Tibial artery (tissue), 4 donors: ENCODE measurements at regions not wholly inside any gene's neighbourhood (a gene's known extent, or its start where the extent isn't known, plus 50 kb on each side); places are given as distances from the start of the nearest gene placed in this dataset.

Experiments
- DNase-seq, 2 donors: peaks; one replicate each; pipeline ENCODE4 v3.0.0-alpha.2; 2019
- H3K27ac ChIP-seq, 2 donors: fragments of 200-600 bp; sonication (generic) in 1 of 2; 1 replicate in 1 of 2; 2 replicates in 1 of 2; pipeline ENCODE4 v1.5.1; 2018 to 2019; ENCODE audit warnings: mild to moderate bottlenecking in 1 of 2
- H3K27me3 ChIP-seq, 2 donors: fragments of 200-600 bp; sonication (generic) in 1 of 2; one replicate each; pipeline versions ENCODE4 v1.5.1 to v1.6.0; 2016 to 2019
- H3K36me3 ChIP-seq, 3 donors: fragments of 200-600 bp; sonication (generic) in 2 of 3; one replicate each; pipeline ENCODE4 v1.5.1; 2016 to 2019; ENCODE audit warnings: mild to moderate bottlenecking in 2 of 3
- H3K4me1 ChIP-seq, 4 donors: fragments of 200-600 bp; sonication (generic) in 2 of 4; 1 replicate in 3 of 4; 2 replicates in 1 of 4; pipeline ENCODE4 v1.5.1; 2016 to 2019
- H3K4me3 ChIP-seq, 2 donors: fragments of 200-600 bp; sonication (generic) in 1 of 2; 1 replicate in 1 of 2; 2 replicates in 1 of 2; pipeline ENCODE4 v1.5.1; 2018 to 2019; ENCODE audit warnings: mild to moderate bottlenecking in 2 of 2
- H3K9me3 ChIP-seq, 3 donors: fragments of 200-600 bp; sonication (generic) in 1 of 3; one replicate each; pipeline ENCODE4 v1.5.1; 2016 to 2019
- intact Hi-C: fragments of 100-400 bp; cut with DNase I; formaldehyde crosslinking; loops from one replicate; pipeline ENCODE4 v1.15.0; 2023; ENCODE audit warnings: low total_unique reads
- TF ChIP-seq, protein P1 (sequence below), 2 experiments: fragments of 200-600 bp in 1 of 2; fragments of 450-650 bp in 1 of 2; IDR thresholded peaks; one replicate each; pipeline ENCODE4 v1.5.1; 2017 to 2019; ENCODE audit warnings: antibody characterized with exemption in 2 of 2, mild to moderate bottlenecking in 1 of 2, moderate library complexity in 1 of 2

DNA sequence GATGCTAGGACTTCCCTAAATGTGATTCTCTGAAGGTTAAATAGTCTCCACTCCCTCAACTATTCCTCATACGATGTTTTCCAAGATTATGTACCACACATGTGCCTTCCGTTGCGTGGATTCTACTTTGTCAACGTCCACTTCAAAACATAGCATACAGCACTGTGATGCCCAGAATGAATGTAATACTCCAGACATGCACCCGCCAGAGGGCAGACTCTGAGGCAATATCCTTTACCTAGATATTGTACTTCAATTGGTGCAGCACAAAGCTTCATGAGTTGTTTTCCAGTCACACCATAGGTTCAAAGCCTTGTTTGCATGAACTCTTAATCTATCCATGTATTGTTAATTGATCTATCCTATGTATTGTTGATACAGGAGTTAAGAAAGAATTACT, 201.0 kb upstream of the NABP1 start:
- no peak overlapping the region for H3K27ac ChIP-seq
- intact Hi-C loops = no loop called here
- TF ChIP-seq, protein P1, sequence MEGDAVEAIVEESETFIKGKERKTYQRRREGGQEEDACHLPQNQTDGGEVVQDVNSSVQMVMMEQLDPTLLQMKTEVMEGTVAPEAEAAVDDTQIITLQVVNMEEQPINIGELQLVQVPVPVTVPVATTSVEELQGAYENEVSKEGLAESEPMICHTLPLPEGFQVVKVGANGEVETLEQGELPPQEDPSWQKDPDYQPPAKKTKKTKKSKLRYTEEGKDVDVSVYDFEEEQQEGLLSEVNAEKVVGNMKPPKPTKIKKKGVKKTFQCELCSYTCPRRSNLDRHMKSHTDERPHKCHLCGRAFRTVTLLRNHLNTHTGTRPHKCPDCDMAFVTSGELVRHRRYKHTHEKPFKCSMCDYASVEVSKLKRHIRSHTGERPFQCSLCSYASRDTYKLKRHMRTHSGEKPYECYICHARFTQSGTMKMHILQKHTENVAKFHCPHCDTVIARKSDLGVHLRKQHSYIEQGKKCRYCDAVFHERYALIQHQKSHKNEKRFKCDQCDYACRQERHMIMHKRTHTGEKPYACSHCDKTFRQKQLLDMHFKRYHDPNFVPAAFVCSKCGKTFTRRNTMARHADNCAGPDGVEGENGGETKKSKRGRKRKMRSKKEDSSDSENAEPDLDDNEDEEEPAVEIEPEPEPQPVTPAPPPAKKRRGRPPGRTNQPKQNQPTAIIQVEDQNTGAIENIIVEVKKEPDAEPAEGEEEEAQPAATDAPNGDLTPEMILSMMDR (IDR thresholded peaks at IDR 0.05) = no peak
- H3K9me3 ChIP-seq = peaks cover 0 to 10% (median 0%) of the 10 kb centered on the region in 3 donors
- peaks cover 0 to 5% (median 2%) of the 10 kb centered on the region in 4 donors for H3K4me1 ChIP-seq
- H3K27me3 ChIP-seq = no peaks in the 10 kb centered on the region
- no peak overlapping the region for H3K4me3 ChIP-seq
- no peak for DNase-seq
- H3K36me3 ChIP-seq = no peaks in the 10 kb centered on the region

DNA sequence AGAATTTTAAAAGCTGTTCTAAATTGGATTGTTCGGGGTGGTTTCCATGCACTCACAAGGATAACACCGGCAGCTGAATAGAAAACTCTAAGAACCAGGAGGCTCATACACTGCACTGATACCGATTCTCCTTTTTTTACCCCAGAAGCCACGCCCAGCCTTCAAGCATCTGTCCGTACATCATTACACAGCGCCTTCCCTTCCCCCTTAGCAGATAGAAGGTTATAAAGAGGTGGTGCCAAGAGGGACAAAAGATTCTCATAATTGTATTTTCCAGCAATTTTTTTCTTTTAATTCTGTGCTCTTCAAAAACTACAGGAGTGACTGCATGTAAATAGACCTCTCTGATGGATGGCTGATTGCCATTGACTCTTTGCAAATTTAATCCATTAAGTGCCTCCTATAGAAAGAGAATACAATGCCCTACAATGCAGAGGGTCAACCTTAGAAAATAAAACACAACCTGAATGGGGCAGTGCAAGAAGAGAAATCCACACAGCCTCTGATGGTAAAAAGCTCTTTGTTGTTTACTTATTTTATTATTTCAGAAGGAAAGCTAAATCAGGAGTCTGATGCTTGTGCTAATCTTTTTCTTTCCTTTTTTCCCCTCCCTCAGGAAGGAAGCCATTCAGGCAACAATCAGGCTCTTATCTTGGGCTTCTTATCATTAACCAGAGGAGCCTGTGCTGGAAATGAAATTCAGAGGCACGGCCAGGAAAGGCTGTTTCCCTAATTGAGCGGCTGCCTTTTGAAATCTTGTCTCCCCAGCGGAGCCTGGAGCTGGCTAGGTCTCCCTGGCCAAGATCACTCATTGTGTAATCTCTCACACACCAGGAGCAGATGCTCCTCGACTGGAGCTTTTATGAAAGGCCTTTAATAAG, 198.9 kb upstream of the NABP1 start:
- no peak overlapping the region for H3K27ac ChIP-seq
- no peaks in the 10 kb centered on the region for H3K36me3 ChIP-seq
- TF ChIP-seq, protein P1 (IDR thresholded peaks at IDR 0.05) = no peak
- H3K4me1 ChIP-seq = peaks cover 0 to 5% (median 2%) of the 10 kb centered on the region in 4 donors
- H3K4me3 ChIP-seq = no peak overlapping the region
- intact Hi-C loops = no loop called here
- peak in 1 of 2 donors; percentile 42 for DNase-seq
- H3K9me3 ChIP-seq = peaks cover 0 to 23% (median 0%) of the 10 kb centered on the region in 3 donors
- H3K27me3 ChIP-seq = no peaks in the 10 kb centered on the region

DNA sequence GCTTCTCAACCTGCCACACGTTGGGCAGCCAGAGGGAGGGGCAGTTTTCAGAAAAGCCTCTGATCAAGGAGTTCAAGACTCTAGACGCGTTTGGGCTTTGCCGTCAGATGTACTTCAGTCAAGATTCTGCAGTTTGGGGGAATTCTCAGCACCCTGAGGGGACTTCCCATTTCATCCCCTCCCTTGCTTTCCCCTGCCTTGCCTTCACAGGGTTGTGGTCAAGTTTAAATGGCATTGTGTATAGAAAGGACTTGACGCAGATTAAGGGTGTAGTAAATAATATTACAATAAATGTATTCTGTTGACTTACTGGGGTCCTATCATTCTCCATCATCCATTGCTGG, 198.3 kb upstream of the NABP1 start:
- TF ChIP-seq, protein P1 (IDR thresholded peaks at IDR 0.05) = no peak
- H3K4me3 ChIP-seq = no peak overlapping the region
- no peak overlapping the region for H3K27ac ChIP-seq
- no peak for DNase-seq
- H3K27me3 ChIP-seq = no peaks in the 10 kb centered on the region
- H3K36me3 ChIP-seq = no peaks in the 10 kb centered on the region
- H3K9me3 ChIP-seq = peaks cover 0 to 23% (median 0%) of the 10 kb centered on the region in 3 donors
- intact Hi-C loops = no loop called here
- peaks cover 0 to 5% (median 2%) of the 10 kb centered on the region in 4 donors for H3K4me1 ChIP-seq

DNA sequence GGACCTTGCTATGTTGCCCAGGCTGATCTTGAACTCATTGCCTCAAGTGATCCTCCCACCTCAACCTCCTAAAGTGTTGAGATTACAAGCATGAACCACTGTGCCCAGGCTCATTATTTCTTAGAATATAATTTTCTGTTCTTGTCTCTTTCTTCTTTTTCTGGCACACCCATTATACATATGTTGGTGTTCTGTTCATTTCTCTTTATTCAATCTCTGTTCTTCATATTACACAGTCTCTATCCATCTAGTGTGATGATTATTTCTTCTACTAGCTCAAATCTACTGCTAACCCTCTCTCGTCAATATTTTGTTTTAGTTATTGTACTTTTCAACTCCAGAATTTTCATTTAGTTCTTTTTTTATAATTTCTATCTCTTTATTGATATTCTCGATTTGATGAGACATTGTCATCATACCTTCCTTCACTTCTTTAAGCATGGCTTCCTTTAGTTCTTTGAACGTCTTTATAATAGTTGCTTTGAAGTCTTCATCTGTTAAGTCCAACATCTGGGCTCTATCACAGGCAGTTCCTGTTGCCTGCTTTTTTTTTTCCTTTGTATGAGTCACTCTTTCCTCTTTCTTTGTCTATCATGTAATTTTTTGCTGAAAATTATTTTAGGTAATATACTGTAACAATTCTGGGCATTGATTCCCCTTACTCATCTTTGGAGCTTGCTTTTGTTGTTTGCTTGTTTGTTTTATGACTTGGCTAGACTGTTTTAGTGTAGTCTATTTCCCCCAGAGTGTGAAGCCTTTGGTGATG, 196.4 kb upstream of the NABP1 start:
- Histone ChIP-seq H3K9me3 (peaks cover 0 to 23% (median 0%) of the 10 kb centered on the region in 3 donors), H3K36me3 (no peaks in the 10 kb centered on the region), H3K27ac (no peak overlapping the region), H3K27me3 (no peaks in the 10 kb centered on the region), H3K4me3 (no peak overlapping the region), H3K4me1 (peaks cover 0 to 3% (median under 1%) of the 10 kb centered on the region in 4 donors)
- intact Hi-C loops = no loop called here
- TF ChIP-seq, protein P1 (IDR thresholded peaks at IDR 0.05) = no peak
- no peak for DNase-seq

DNA sequence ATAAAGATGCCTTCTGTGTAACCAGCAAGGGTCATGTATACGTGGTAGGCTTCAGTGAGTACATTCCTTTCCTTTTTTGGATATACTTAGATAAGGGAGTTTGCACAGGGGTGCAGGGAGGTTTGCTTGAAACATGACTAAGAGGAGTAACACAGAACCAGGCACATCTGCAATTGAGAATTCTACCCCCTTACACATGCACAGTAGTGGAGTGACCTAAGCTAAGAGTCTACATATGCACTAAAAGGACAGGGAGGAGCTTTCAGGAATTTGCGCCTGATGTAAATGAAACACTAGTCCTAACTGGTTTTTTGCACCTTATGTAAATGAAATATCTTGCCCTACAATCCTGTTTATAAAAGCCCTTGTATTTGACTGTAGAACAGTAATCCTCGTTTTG, 194.8 kb upstream of the NABP1 start:
- no peak for DNase-seq
- Histone ChIP-seq H3K27me3 (no peaks in the 10 kb centered on the region), H3K4me3 (no peak overlapping the region), H3K36me3 (no peaks in the 10 kb centered on the region), H3K9me3 (peaks cover 0 to 23% (median 0%) of the 10 kb centered on the region in 3 donors), H3K4me1 (peaks cover 0 to 3% (median 0%) of the 10 kb centered on the region in 4 donors), H3K27ac (no peak overlapping the region)
- TF ChIP-seq, protein P1 (IDR thresholded peaks at IDR 0.05) = no peak
- intact Hi-C loops = no loop called here
